GM18861 (cell line): ENCODE measurements at regions not wholly inside any gene's neighbourhood (a gene's known extent, or its start where the extent isn't known, plus 50 kb on each side); places are given as distances from the start of the nearest gene placed in this dataset.
"Not testable (repeated sequence)": the region's sequence is repeated elsewhere in the genome, so short reads cannot be mapped to it uniquely, and the experiment has no call there.

Source experiments
- ATAC-seq: cut with Tn5 transposase; IDR thresholded peaks from one replicate; pipeline ENCODE4 v1.9.1; 2021; ENCODE audit not compliant: unreplicated experiment

DNA sequence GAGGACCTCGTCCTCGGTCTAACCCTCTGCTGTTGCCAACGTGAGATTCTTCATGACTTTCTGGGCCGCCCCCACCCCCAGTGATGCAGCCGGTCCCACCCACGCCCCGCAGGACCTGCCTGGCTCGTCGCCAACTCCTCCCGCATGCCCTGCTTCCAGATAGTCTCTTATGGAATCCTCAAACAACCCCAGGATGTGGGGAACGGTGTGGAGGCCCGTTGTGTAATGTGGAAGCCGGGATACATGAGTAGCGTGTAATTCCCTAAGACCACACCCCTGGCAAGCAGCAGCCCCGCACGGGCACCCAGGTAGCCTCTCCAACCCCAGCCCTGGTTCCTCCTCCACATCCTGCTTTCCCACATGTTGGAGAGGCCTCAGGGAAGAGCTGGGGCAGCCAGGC lies 275.9 kb downstream of the C16orf95 start:
- ATAC-seq, result no peak

- no peak for ATAC-seq
These were observed 274.5 kb downstream of the C16orf95 start for GRCh38 chr16:87042551-87043230.

GRCh38 chr16:87043231-87044031 lies 273.8 kb downstream of the C16orf95 start:
- no peak for ATAC-seq

DNA sequence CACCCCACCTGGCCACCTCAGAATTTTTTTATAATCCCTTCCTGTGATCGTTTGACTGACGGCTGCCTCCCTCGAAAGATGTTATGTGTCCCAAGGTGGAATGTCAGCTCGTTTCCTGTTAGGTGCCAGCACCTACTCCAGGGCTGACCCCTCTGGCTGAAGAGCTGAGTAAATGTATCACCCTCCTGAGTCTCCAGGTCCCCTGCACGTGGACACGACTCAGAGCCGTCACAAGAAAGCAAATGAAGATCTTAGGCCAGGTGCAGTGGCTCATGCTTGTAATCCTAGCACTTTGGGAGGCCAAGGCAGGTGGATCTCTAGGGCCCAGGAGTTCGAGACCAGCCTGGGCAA lies 273.2 kb downstream of the C16orf95 start:
- no peak for ATAC-seq

GRCh38 chr16:87044829-87045228 lies 272.4 kb downstream of the C16orf95 start:
- ATAC-seq, result no peak

DNA sequence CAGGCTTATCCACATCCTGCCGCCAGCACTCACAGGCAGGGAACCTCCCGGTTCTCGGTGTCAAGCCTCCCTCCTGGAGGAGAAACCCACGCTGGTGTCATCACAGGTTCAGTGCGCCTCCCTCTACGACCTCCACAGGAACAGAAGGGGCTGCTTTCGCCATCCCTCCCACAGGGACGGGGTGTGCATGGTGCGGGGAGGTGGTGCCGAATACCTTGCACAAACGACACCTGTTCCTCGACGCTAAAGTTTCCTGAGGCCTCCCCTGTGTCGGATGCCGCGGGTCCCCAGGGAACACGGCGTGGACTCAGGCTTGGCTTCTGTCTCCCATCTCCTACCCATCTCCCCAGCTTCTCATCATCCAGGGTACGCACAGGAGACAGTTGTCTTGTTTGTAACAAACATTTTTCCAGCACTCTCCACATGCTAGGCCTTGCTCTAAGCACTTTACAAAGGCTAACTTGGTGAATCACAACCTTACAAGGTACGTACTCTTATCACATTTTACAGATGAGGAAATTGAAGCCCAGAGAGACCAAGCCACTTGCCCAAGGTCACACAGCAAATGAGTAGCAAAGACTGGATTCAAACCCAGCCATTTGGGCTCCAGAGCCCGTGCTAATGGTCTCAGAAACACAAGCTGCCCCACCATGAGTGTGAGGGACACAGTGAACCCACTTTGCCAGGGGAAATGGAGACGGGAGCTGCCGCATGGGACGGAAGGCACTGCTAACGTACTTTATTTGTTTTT lies 271.6 kb downstream of the C16orf95 start:
- no peak for ATAC-seq

DNA sequence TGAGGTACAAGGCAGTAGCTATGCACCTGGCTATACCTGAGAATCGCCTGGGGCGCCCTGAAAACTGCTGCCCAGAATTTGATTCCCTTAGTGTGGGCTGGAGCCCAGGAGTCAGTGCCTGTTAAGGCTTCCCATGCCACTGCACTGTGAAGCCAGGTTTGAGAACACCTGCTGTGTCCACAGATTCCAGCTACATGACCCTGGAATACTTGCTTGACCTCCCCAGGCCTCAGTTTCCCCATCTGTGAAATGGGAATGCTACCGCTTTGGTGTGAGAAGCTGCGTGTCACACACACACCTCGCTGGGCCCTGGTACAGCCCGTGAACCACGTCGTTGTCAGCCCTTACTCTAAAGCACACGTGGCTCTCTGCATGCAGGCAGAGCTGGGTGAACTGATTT lies 271.0 kb downstream of the C16orf95 start:
- ATAC-seq, result no peak

DNA sequence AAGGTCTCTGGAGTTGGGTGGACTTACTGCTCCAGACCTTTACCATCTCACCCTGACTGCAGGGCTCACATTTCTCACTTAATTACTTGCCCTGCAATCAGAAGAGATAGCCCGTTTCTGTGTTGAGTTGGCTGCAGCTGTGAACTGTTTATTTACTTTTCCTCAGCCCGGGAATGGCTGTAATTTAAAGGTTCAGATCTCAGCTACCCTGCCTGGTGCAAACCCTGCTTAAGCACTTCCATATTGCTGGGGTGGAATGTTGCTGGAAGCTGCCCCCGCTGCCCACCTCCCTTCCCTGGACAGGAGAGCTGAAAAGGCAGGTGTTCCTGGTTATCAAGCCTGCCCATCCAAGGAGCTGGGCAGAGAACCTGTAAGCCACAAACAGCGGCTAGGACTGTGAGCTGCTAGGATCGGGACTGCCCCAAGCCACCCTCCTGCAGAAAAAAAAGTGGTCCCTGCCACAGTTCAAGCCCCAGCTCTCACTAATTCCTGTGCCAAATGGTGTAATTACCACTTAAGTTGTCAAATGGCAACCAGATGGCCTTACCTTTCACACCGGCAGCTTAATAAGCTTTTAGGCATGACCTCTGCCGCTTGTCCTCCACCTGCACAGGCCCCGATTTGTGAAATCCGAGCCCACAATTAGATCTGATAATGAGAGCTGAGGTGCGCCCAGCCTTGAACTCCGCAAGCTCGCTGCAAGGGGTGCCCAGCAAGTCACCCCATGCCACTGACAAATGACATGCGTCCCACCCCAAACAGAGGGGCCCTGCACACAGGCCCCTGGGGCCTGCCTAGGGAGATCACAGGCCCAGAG lies 269.8 kb downstream of the C16orf95 start:
- ATAC-seq, result no peak

GRCh38 chr16:87048038-87048729 lies 269.0 kb downstream of the C16orf95 start:
- no peak for ATAC-seq

DNA sequence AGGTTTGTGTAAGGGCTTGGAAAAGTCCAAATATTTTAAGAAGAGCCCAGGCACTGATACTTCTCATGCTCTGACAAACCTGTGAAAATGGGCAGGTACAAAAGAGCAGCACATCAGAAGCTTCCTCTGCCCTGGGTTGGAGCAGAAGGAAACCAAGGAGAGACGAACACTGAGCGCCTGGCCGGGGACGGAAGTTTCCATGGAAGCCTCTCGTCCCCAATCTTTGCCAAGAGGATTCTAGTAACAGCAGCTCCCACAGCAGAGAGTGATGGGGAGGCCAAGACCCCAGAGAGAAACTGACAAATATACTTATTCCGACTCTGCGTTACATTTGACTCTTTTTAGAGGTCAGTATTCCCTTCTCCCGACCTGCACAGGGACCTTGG lies 268.5 kb downstream of the C16orf95 start:
- ATAC-seq, result no peak

GRCh38 chr16:87049216-87049615 lies 268.0 kb downstream of the C16orf95 start:
- not testable (repeated sequence) for ATAC-seq

GRCh38 chr16:87050142-87050541 lies 267.1 kb downstream of the C16orf95 start:
- ATAC-seq, result no peak

- no peak for ATAC-seq
These were observed 265.5 kb downstream of the C16orf95 start for GRCh38 chr16:87051526-87052320.

DNA sequence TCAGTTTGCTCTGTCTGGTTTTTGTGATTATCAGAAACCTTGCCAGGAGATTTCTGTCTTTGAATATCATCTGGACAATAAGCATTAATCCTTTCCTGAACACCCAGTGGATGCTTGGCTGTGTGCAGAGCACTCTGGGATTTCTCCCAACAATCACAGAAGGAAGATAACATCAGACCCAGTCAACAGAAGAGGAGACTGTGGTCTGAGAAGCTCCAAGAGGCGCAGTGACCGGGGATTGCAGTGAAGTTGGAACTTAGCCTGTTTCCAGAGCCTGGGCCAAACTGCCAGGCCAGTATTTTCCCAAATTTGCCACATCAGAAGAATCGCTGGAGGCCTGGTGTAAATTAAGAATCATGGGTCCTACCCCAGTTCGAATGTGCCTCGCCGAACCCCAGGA lies 264.7 kb downstream of the C16orf95 start:
- ATAC-seq, result no peak

- no peak for ATAC-seq
These were observed 263.9 kb downstream of the C16orf95 start for GRCh38 chr16:87053016-87053982.

DNA sequence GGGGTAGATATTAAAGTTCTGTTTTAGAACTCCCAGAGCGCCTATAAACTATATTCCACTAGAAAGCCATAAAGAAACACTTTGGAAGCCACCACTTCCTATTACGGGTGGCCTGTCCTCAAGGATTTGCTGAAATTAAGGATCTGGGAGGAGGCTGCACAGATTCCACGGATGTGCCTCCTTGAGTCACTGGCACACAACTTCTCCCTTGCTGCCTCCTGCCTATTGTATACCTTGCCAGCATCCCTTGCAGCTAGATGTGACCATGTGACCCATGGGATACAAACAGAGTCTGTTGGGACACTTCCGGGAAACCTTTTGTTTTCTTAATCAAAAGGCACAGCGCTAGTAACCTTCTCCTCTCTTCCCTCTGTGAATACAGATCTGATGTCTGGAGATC lies 263.0 kb downstream of the C16orf95 start:
- ATAC-seq, result no peak

- no peak for ATAC-seq
These were observed 262.3 kb downstream of the C16orf95 start for GRCh38 chr16:87054856-87055255.

- ATAC-seq, result no peak
These were observed 261.1 kb downstream of the C16orf95 start for GRCh38 chr16:87056083-87056482.

- no peak for ATAC-seq
These were observed 260.6 kb downstream of the C16orf95 start for GRCh38 chr16:87056551-87056950.
